ENCODE measurements at regions not wholly inside any gene's neighbourhood (a gene's known extent, or its start where the extent isn't known, plus 50 kb on each side); places are given as distances from the start of the nearest gene placed in this dataset.

DNA sequence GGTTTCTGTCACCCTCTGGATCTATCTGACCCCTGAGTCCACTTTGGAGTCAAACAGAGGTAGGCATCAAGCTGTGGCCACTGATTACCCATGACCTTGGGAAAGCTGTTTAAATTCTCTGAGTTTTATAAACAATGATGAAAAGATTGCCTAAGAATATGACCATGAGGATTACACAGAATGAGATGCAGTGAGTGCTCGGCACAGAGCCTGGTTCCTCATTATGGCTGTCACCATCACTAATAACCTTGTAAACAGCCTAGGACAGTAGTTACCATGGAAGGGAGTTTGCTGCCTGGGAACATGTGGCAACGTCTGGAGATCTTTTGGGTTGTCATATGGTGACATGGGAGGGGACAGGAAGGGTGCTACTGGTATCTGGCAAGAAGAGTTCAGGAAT lies 248.3 kb upstream of the KAZN start:
- no peak overlapping the region for H3K27ac ChIP-seq
- TF ChIP-seq CTCF (conservative IDR thresholded peaks at IDR 0.05) = no peak
- TF ChIP-seq ZFX (IDR thresholded peaks at IDR 0.05) = no peak

DNA sequence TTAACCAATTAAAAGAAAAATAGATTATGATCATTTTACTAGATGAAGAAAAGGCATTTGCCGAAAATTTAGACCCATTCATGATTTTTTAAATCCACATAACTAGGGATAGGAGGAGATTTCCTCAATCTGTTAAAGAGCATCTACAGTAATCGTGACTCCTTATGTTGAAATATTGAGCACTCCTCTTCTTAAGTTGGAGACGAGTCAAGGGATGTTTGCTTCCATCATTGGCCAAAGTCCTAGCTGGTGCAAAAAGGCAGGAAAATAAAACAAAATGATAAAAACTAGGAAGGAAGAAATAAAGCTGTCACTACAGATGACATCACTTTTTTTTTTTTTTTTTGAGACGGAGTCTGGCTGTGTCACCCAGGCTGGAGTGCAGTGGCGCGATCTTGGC lies 245.6 kb upstream of the KAZN start:
- TF ChIP-seq ZFX (IDR thresholded peaks at IDR 0.05) (no peak), CTCF (conservative IDR thresholded peaks at IDR 0.05) (no peak)
- H3K27ac ChIP-seq = no peak overlapping the region

DNA sequence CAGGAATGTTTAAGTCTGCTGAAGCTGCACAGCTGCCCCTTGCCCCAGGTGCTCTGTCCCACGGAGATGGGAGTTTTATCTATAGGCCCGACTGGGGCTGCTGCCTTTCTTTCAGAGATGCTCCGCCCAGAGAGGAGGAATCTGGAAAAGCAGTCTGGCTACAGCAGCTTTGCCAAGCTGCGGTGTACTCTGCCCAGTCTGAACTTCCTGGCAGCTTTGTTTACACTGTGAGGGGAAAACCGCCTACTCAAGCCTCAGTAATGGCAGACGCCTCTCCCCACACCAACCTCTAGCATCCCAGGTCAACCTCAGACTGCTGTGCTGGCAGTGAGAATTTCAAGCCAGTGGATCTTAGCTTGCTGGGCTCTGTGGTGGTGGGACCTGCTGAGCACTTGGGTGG lies 237.5 kb upstream of the KAZN start:
- H3K27ac ChIP-seq = peak overlapping the region; percentile 52

DNA sequence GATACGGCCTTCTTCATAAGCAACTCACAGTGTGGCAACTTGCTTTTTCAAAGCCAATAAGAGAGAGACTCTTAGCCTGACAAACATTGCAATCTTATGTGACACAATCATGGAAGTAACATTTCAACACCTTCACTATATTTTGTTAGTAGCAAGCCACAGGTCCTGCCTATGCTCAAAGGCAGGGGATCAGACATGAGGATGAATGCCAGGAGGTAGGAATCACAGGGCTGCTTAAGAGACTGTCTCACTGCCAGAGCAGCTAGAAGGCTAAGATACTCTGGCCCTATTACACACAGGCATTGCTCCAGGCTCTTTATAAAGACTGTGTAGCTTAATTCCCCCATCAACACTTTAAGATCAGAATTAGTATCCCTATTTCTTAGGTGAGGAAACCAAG lies 236.2 kb upstream of the KAZN start:
- H3K27ac ChIP-seq = no peak overlapping the region
- TF ChIP-seq ZFX (IDR thresholded peaks at IDR 0.05) = no peak
- TF ChIP-seq CTCF (conservative IDR thresholded peaks at IDR 0.05) = no peak

GRCh38 chr1:14363036-14363590 lies 235.4 kb upstream of the KAZN start:
- TF ChIP-seq ZFX (IDR thresholded peaks at IDR 0.05) (no peak), CTCF (conservative IDR thresholded peaks at IDR 0.05) (no peak)
- no peak overlapping the region for H3K27ac ChIP-seq

GRCh38 chr1:14363707-14364413 lies 234.6 kb upstream of the KAZN start:
- TF ChIP-seq ZFX (IDR thresholded peaks at IDR 0.05) = no peak
- TF ChIP-seq CTCF (conservative IDR thresholded peaks at IDR 0.05) = peak; percentile 29
- no peak overlapping the region for H3K27ac ChIP-seq

DNA sequence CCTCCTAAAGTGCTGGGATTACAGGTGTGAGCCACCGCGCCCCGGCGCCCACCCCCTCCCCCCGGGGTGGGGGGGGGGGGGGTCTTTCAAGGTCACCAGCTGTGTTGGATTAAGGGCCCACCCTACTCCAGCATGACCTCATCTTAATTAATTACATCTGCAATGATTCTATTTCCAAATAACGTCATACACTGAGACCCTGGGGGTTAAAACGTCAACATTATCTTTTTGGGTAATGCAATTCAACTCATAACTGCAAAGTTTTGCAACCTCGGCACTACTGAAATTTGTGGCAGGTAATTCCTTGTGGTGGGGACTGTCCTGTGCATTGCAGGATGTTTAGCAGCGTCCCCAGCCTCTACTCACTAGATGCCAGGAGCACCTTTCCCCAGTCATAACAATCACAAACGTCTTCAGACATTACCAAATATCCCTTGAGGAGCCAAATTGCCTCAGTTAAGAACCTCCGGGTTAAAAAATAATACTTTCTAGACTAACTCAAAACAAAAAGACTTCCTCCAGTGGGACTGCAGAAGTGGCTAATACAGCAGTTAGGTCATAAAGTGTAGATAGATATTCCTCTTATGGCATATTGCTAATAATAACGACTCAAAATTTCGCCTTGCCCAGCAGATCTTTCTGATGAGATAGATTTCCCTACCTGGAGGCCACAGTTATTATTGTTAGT lies 233.0 kb upstream of the KAZN start:
- no peak overlapping the region for H3K27ac ChIP-seq
- TF ChIP-seq CTCF (conservative IDR thresholded peaks at IDR 0.05) (no peak), ZFX (IDR thresholded peaks at IDR 0.05) (no peak)

All from C4-2B (cell line).